Psoas muscle (tissue), 7 donors: ENCODE measurements at regions not wholly inside any gene's neighbourhood (a gene's known extent, or its start where the extent isn't known, plus 50 kb on each side); places are given as distances from the start of the nearest gene placed in this dataset.

Source experiments
- ATAC-seq, 4 donors: fragments of 200-7000 bp; cut with Tn5 transposase; one replicate each; pipeline ENCODE4 v1.9.1; 2020; ENCODE audit warnings: moderate library complexity in 3 of 4, mild to moderate bottlenecking in 2 of 4
- DNase-seq, 2 donors: peaks; one replicate each; pipeline ENCODE4 v3.0.0-alpha.2; 2020
- H3K27ac ChIP-seq: fragments of 200-600 bp; one replicate; pipeline ENCODE4 v1.8.0; 2022
- H3K27me3 ChIP-seq, 3 donors: fragments of 200-600 bp in 1 of 3; one replicate each; pipeline versions ENCODE4 v1.6.1 to v1.8.0; 2013 to 2022; ENCODE audit warnings: low read length in 2 of 3, mild to moderate bottlenecking in 2 of 3, moderate library complexity in 1 of 3; ENCODE audit not compliant: insufficient read depth in 3 of 3
- H3K36me3 ChIP-seq, 2 donors: fragments of 200-600 bp in 1 of 2; one replicate each; pipeline versions ENCODE4 v1.6.1 to v1.8.0; 2013 to 2022; ENCODE audit warnings: low read depth in 1 of 2, mild to moderate bottlenecking in 1 of 2, moderate library complexity in 1 of 2; ENCODE audit not compliant: insufficient read depth in 1 of 2
- H3K4me1 ChIP-seq: fragments of 200-600 bp; one replicate; pipeline ENCODE4 v1.8.0; 2022
- H3K4me3 ChIP-seq: fragments of 200-600 bp; one replicate; pipeline ENCODE4 v1.8.0; 2022; ENCODE audit warnings: mild to moderate bottlenecking
- H3K9me3 ChIP-seq: fragments of 200-600 bp; one replicate; pipeline ENCODE4 v1.8.0; 2022
- CTCF ChIP-seq: fragments of 200-600 bp; IDR thresholded peaks from one replicate; pipeline ENCODE4 v1.8.0; 2022; ENCODE audit warnings: antibody characterized with exemption
- WGBS, 3 donors: extraction: QIAGEN DNeasy Blood & Tissue Kit; methylation state at CpG; one replicate each; pipeline versions ENCODE4 v1.1.6 to v1.1.7; 2013; 5-methylcytosine and 5-hydroxymethylcytosine counted together
- intact Hi-C, 2 donors: fragments of 100-400 bp; cut with DNase I; formaldehyde crosslinking; loops; one replicate each; pipeline versions ENCODE4 v1.11.0 to v1.14.2; 2022
- donor health status: healthy with polysubstance abuse.
- donor health status: DM: no; HTN: no; CAD: no; lungs with moderate emphysema.
- donor health status: Bipolar disorder and iron deficiency.
- donor health status: healthy.
- donor health status: DM: yes; HTN: yes; CAD: no.
- donor health status: DM: no; HTN: no; CAD: no.
- donor health status: DM: yes; HTN: yes; CAD: no.

DNA sequence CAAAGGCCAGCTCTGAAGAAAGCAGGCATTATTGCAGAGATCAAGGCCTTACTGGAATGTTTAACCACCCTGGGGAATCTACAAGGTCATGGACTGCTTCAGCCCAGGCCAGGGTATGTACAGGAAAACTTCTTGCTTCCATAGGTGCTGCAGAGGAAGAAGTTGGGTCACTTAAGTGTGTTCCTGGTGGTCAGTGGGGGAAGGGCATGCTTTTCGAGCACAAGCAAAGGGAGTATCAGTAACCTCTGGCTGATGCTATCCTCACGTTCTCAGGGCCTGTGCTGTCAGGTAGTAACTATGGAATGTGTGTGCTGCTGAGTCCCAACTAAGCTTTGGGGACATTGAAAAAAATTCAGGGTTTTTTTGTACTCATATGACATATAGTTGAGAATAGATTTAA is 234.0 kb upstream of the SP4 start:
- DNase-seq (no peak), ATAC-seq (no peak)
- Histone ChIP-seq H3K4me1 (no peaks in the 10 kb centered on the region), H3K27me3 (no peaks in the 10 kb centered on the region), H3K4me3 (no peak overlapping the region), H3K27ac (no peak overlapping the region), H3K9me3 (no peaks in the 10 kb centered on the region), H3K36me3 (no peaks in the 10 kb centered on the region)
- 52 to 60% (median 57%) methylated on average over 2 of the region's 2 CpGs for WGBS, 3 donors
- no peak for TF ChIP-seq CTCF
- intact Hi-C loops, result no loop called here

- ATAC-seq (no peak), DNase-seq (no peak)
- no peak for TF ChIP-seq CTCF
- Histone ChIP-seq H3K4me3 (no peak overlapping the region), H3K36me3 (no peaks in the 10 kb centered on the region), H3K4me1 (no peaks in the 10 kb centered on the region), H3K9me3 (no peaks in the 10 kb centered on the region), H3K27me3 (no peaks in the 10 kb centered on the region), H3K27ac (no peak overlapping the region)
- WGBS, 3 donors, result 75 to 80% (median 79%) methylated on average over 4 of the region's 4 CpGs
- intact Hi-C loops, result no loop called here
Observed at GRCh38 chr7:21194936-21195335, 232.9 kb upstream of the SP4 start.

- no peak overlapping the region for H3K27ac ChIP-seq
- H3K4me3 ChIP-seq, result no peak overlapping the region
- intact Hi-C loops, result no loop called here
- H3K4me1 ChIP-seq, result no peaks in the 10 kb centered on the region
- DNase-seq (no peak), ATAC-seq (no peak)
- no peaks in the 10 kb centered on the region for H3K36me3 ChIP-seq
- H3K9me3 ChIP-seq, result no peaks in the 10 kb centered on the region
- TF ChIP-seq CTCF, result no peak
- H3K27me3 ChIP-seq, result peaks cover 0 to under 1% (median 0%) of the 10 kb centered on the region in 3 donors
- WGBS, 3 donors, result 54 to 66% (median 63%) methylated on average over 1 of the region's 1 CpG
Observed at GRCh38 chr7:21198921-21199320, 229.0 kb upstream of the SP4 start.

GRCh38 chr7:21200503-21200902 is 227.4 kb upstream of the SP4 start:
- Histone ChIP-seq H3K4me3 (no peak overlapping the region), H3K9me3 (no peaks in the 10 kb centered on the region), H3K4me1 (no peaks in the 10 kb centered on the region), H3K36me3 (no peaks in the 10 kb centered on the region), H3K27me3 (peaks cover 0 to 3% (median 0%) of the 10 kb centered on the region in 3 donors), H3K27ac (no peak overlapping the region)
- intact Hi-C loops, result no loop called here
- DNase-seq (no peak), ATAC-seq (no peak)
- WGBS, 3 donors, result 49 to 54% (median 53%) methylated on average over 7 of the region's 7 CpGs
- no peak for TF ChIP-seq CTCF

GRCh38 chr7:21214657-21215056 is 213.2 kb upstream of the SP4 start:
- Histone ChIP-seq H3K9me3 (no peaks in the 10 kb centered on the region), H3K4me3 (no peak overlapping the region), H3K4me1 (no peaks in the 10 kb centered on the region), H3K36me3 (no peaks in the 10 kb centered on the region), H3K27me3 (peaks cover 0 to 3% (median 0%) of the 10 kb centered on the region in 3 donors), H3K27ac (no peak overlapping the region)
- ATAC-seq, result no peak
- WGBS, 3 donors, result 43 to 95% (median 77%) methylated on average over 1 of the region's 1 CpG
- DNase-seq, result no peak
- intact Hi-C loops, result no loop called here
- TF ChIP-seq CTCF, result no peak
